Gastrocnemius medialis (tissue), 4 donors: ENCODE measurements at regions not wholly inside any gene's neighbourhood (a gene's known extent, or its start where the extent isn't known, plus 50 kb on each side); places are given as distances from the start of the nearest gene placed in this dataset.

Experiments
- POLR2A ChIP-seq, 2 donors: fragments of 450-650 bp; IDR thresholded peaks; one replicate each; pipeline ENCODE4 v1.6.1; 2017; ENCODE audit warnings: antibody characterized with exemption in 2 of 2, mild to moderate bottlenecking in 2 of 2, moderate library complexity in 2 of 2
- TF ChIP-seq, protein P1 (sequence below), 5 experiments: fragments of 450-650 bp in 3 of 5; fragments of 200-600 bp in 2 of 5; sonication (generic) in 2 of 5; IDR thresholded peaks in 4 of 5; conservative IDR thresholded peaks in 1 of 5; 1 replicate in 4 of 5; 2 replicates in 1 of 5; pipeline ENCODE4 v1.5.1; 2016 to 2019; ENCODE audit warnings: antibody characterized with exemption in 5 of 5, mild to moderate bottlenecking in 3 of 5, moderate library complexity in 3 of 5

DNA sequence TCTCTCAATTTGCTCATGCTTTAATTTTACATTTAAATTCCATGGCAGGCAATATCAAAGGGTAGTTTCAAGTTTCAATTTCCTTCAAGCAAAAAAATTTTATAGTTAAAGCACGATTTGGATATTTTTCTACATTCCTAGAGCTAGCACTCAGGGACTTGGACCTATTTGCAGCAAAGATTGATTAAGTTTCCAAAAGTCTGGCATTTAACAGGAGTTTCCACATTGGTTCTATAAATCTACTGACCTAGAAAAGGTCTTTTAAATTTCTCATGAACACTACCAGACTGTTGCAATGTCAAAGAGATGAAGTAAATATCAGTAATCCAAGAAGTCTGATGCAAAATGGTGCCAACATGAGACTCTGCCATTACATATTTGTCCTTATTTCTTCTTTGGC lies 253.7 kb upstream of the LINC00305 start:
- TF ChIP-seq POLR2A (IDR thresholded peaks at IDR 0.05), result no peak
- TF ChIP-seq, protein P1, sequence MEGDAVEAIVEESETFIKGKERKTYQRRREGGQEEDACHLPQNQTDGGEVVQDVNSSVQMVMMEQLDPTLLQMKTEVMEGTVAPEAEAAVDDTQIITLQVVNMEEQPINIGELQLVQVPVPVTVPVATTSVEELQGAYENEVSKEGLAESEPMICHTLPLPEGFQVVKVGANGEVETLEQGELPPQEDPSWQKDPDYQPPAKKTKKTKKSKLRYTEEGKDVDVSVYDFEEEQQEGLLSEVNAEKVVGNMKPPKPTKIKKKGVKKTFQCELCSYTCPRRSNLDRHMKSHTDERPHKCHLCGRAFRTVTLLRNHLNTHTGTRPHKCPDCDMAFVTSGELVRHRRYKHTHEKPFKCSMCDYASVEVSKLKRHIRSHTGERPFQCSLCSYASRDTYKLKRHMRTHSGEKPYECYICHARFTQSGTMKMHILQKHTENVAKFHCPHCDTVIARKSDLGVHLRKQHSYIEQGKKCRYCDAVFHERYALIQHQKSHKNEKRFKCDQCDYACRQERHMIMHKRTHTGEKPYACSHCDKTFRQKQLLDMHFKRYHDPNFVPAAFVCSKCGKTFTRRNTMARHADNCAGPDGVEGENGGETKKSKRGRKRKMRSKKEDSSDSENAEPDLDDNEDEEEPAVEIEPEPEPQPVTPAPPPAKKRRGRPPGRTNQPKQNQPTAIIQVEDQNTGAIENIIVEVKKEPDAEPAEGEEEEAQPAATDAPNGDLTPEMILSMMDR (IDR thresholded peaks at IDR 0.05 in 4 of 5, conservative IDR thresholded peaks at IDR 0.05 in 1 of 5), result no peak
